ENCODE measurements at regions not wholly inside any gene's neighbourhood (a gene's known extent, or its start where the extent isn't known, plus 50 kb on each side); places are given as distances from the start of the nearest gene placed in this dataset.
"Not testable (repeated sequence)": the region's sequence is repeated elsewhere in the genome, so short reads cannot be mapped to it uniquely, and the experiment has no call there.

- DNase-seq: no peak
Observed at GRCh38 chr1:166630369-166630768, 208.9 kb upstream of the POGK start.

- DNase-seq: no peak
Observed at GRCh38 chr1:166638137-166638536, 201.1 kb upstream of the POGK start.

- DNase-seq: not testable (repeated sequence)
Observed at GRCh38 chr1:166657228-166657627, 182.0 kb upstream of the POGK start.

GRCh38 chr1:166666790-166667189, 172.5 kb upstream of the POGK start:
- not testable (repeated sequence) for DNase-seq

GRCh38 chr1:166667600-166667999, 171.7 kb upstream of the POGK start:
- DNase-seq: not testable (repeated sequence)

- no peak for DNase-seq
Observed at GRCh38 chr1:166671627-166672026, 167.6 kb upstream of the POGK start.

- DNase-seq: no peak
Observed at GRCh38 chr1:166673722-166674121, 165.6 kb upstream of the POGK start.

GRCh38 chr1:166675213-166675612, 164.1 kb upstream of the POGK start:
- DNase-seq: no peak

GRCh38 chr1:166676981-166677380, 162.3 kb upstream of the POGK start:
- no peak for DNase-seq

GRCh38 chr1:166679369-166679768, 159.9 kb upstream of the POGK start:
- DNase-seq: no peak

GRCh38 chr1:166682588-166682987, 156.7 kb upstream of the POGK start:
- DNase-seq: no peak

GRCh38 chr1:166684669-166685068, 154.6 kb upstream of the POGK start:
- DNase-seq: not testable (repeated sequence)

GRCh38 chr1:166685200-166685599, 154.1 kb upstream of the POGK start:
- no peak for DNase-seq

- not testable (repeated sequence) for DNase-seq
Observed at GRCh38 chr1:166685891-166686290, 153.4 kb upstream of the POGK start.

GRCh38 chr1:166690596-166690995, 148.7 kb upstream of the POGK start:
- not testable (repeated sequence) for DNase-seq

GRCh38 chr1:166691476-166691875, 147.8 kb upstream of the POGK start:
- DNase-seq: no peak

- no peak for DNase-seq
Observed at GRCh38 chr1:166692346-166692745, 146.9 kb upstream of the POGK start.

- DNase-seq: no peak
Observed at GRCh38 chr1:166693158-166693557, 146.1 kb upstream of the POGK start.

GRCh38 chr1:166693673-166694297, 145.5 kb upstream of the POGK start:
- DNase-seq: no peak

GRCh38 chr1:166695115-166695514, 144.2 kb upstream of the POGK start:
- peak; percentile 21 for DNase-seq

GRCh38 chr1:166695834-166696233, 143.4 kb upstream of the POGK start:
- not testable (repeated sequence) for DNase-seq

GRCh38 chr1:166698771-166699170, 140.5 kb upstream of the POGK start:
- DNase-seq: no peak

GRCh38 chr1:166699613-166700012, 139.7 kb upstream of the POGK start:
- no peak for DNase-seq

- DNase-seq: no peak
Observed at GRCh38 chr1:166700696-166701095, 138.6 kb upstream of the POGK start.

GRCh38 chr1:166701603-166702100, 137.6 kb upstream of the POGK start:
- no peak for DNase-seq
